ENCODE measurements at regions not wholly inside any gene's neighbourhood (a gene's known extent, or its start where the extent isn't known, plus 50 kb on each side); places are given as distances from the start of the nearest gene placed in this dataset.
"Not testable (repeated sequence)": the region's sequence is repeated elsewhere in the genome, so short reads cannot be mapped to it uniquely, and the experiment has no call there.

DNA sequence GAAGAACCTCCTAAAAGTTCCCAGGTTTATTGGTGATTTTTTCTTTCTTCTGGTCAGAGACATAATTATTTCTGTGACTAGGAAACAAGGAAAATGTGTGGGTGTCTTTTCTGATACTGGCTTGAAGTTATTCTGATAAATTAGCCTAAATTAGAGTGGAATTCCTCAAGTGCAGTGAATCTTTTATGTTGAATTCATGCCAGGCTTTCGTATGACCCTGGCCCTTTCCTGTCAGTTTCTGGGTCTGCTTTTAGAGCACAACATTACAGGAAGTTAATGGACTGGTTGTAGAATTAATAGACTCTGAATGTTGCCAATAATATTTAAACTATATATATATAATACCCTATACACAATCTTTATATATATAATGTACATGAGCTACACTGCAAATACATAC is 230.6 kb upstream of the KIAA1217 start:
- no peak for DNase-seq (ENCODE audit: extremely low read depth in 1 of 11, low read depth in 9 of 11, low spot score in 4 of 11)

DNA sequence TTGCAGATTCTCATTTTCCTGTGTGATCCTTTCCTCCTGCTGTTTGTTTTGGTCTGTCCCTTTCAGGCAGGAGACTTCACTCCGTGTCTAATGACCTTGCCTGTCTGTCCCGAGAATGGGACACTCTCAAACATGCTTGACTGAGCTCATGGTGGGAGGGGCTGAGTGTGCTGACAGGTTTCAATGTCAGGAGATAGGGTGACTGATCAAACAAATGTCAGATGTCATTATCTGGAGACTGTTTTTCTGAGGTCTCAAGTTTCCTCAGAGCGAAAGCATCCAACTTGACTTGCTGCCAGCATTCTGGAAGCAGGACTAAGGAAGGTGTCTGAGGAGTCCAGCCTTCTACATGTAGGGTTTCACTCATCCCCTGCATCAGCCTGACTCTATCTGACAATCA is 228.8 kb upstream of the KIAA1217 start:
- peak in 6 of 11 donors; percentile 41 to 77 (median 60) for DNase-seq (ENCODE audit: extremely low read depth in 1 of 11, low read depth in 9 of 11, low spot score in 4 of 11)

DNA sequence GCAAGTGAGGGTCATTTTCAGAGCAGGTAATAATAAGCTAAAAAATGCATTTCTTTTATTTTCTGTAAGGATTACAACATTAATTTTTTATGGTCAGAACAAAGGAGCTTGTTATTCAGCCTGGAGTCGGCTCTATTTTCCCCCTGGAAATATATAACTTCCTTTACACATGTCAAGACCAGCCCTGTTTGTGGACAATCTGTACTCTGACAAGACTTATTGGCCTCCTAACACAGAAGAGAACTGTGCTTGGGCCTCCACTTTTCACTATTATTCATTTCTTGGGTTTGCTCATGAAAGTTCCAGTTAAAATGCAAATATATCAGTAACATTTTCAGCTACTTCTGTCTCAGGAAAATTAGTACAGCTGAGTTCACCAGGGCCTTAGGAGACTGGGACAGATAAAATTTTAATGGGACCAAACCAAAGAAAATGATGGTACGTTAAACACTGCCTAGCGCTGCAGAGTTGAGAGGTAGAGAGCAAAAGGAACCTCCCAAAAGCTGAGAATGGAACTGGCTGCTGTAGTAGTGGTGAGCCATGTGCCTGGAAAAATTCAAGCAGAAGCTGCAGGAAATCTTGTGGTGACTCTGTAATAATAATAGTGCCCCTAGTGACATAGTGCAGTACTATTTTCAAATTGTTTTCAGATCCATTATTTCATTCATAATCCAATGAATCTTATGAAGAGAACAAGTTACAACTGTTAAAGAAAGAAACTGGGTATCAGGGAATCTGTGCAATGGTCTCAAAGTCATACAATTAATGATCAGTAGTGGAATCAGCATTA is 227.2 kb upstream of the KIAA1217 start:
- DNase-seq (ENCODE audit: extremely low read depth in 1 of 11, low read depth in 9 of 11, low spot score in 4 of 11): no peak

DNA sequence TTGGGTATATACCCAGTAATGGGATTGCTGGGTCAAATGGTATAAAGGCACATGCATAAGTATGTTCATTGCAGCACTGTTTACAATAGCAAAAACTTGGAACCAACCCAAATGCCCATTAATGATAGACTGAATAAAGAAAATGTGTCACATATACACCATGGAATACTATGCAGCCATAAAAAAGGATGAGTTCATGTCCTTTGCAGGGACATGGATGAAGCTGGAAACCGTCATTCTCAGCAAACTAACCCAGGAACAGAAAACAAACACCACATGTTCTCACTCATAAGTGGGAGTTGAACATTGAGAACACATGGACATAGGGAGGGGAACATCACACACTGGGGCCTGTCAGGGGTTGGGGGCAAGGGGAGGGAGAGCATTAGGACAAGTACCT is 224.5 kb upstream of the KIAA1217 start:
- not testable (repeated sequence) for DNase-seq (ENCODE audit: extremely low read depth in 1 of 11, low read depth in 9 of 11, low spot score in 4 of 11)

DNA sequence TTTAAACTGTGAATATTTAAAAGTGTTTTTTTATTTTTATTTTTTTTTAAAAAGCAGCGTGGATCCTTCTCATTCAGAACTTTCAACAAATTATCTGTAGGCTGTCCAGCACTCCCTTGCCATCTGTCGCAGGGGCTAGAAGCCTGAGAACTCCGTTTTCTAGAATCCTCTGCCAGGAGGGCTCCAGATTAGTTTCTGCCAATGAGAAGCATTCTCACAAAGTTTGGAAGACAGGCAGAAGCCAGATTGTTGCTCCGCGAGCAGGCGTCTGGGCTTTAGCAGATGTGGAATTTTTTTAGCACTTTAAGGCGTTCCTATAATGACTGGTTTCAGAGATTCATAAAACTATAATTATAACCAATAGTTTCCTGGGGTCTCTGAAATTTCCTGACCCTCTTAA is 220.9 kb upstream of the KIAA1217 start:
- DNase-seq (ENCODE audit: extremely low read depth in 1 of 11, low read depth in 9 of 11, low spot score in 4 of 11): no peak

DNA sequence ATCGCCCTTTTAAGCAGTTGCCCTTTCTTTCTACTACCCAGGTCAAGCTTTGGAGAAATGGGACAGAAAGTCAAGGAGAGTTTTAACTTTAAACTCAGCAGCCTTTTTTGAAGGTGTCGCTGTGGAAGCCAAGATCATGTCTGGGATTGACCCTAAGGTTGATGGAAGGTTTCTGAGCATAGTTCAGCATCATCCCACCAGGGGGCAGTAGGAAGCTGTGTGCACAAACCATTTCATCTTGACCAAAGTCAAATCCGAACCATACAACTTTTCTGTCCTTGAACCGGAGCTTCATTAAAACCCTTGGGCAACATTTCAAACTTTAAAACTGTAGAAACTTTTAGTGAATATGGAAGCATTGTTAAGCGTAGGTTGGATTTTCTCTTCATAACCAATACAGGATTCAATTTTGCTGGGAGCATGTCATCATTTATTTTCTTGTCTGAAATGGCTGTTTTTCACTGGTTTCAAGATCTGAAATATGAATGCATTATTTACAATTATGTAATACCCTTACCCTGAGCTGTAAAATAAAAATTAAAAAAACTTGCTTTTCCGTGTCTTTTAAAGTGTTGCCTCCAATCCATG is 214.4 kb upstream of the KIAA1217 start:
- DNase-seq (ENCODE audit: extremely low read depth in 1 of 11, low read depth in 9 of 11, low spot score in 4 of 11): peak in 4 of 11 donors; percentile 60 to 79 (median 72)

DNA sequence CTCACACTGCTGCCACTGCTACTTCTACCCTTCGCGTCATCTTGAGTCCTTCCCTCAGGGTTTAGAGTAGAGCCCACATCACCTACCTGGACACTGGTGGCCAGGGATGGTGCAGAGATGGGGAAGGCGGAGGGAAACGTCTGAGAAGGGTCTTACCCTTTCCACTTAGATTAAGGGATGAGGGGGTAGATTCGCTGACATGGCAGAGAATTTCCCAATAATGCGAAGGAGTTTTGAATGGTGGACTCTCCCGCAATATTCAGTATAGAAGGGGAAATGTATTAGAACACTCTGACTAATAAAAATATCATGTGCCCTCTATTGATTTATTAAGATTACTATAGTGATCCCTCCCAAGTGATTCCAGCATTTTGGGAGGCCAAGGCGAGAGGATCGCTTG is 209.5 kb upstream of the KIAA1217 start:
- no peak for DNase-seq (ENCODE audit: extremely low read depth in 1 of 11, low read depth in 9 of 11, low spot score in 4 of 11)

DNA sequence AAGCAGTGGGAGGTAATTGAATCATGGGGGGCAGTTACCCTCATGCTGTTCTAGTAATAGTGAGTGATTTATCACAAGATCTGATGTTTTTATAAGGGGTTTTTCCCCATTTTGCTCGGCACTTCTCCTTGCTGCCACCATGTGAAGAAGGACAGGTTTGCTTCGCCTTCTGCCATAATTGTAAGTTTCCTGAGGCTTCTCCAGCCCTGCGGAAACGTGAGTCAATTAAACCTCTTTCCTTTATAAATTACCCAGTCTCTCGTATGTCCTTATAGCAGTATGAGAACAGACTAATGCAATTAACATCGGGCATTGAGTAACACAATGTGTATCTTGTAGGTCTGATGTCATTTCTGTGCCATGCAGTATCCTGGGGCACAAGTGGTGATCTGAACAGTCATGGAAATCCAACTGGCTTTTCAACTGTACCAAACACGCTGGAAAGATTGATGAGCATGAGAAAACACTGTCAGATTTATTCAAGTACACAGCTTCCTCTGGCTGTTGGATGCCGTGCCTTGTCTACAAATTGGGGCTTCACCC is 208.6 kb upstream of the KIAA1217 start:
- no peak for DNase-seq (ENCODE audit: extremely low read depth in 1 of 11, low read depth in 9 of 11, low spot score in 4 of 11)

DNA sequence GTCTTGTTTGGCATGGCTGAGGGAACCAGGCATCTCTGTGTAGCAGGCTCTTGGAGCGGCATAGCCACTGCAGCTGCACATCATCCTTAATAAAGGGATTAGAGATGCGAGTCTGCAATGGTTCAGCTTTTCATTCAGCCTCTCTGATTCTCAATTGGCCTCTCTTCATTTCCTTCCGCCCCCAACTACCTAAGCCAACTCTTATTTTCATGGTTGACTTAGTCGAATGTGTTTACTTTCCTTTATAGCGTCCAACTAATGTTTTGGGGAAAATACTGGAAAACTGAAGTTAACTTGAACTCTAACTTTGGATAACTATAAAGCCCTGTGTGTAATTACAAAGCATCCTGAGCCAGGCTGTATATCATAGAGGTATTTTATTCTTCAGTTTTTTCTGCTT is 202.2 kb upstream of the KIAA1217 start:
- DNase-seq (ENCODE audit: extremely low read depth in 1 of 11, low read depth in 9 of 11, low spot score in 4 of 11): no peak

DNA sequence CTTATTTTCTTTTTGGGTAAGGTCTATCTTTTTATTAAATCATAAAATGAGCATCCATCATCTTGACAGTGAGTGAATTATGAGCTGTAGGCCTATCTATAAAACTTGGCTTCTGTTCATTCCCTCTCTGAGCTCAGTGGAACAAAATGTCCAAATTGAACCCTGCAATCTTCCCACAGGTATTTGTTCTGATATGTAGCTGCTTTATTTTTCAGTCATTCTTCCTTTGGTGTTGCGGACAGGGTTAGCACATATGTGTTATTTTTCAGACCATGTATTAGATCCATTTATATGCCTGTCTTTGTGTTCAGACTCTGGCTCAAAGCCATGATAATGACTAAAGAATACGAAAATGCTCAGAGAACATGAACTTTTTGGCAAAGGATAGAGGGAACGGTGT is 201.6 kb upstream of the KIAA1217 start:
- no peak for DNase-seq (ENCODE audit: extremely low read depth in 1 of 11, low read depth in 9 of 11, low spot score in 4 of 11)

DNA sequence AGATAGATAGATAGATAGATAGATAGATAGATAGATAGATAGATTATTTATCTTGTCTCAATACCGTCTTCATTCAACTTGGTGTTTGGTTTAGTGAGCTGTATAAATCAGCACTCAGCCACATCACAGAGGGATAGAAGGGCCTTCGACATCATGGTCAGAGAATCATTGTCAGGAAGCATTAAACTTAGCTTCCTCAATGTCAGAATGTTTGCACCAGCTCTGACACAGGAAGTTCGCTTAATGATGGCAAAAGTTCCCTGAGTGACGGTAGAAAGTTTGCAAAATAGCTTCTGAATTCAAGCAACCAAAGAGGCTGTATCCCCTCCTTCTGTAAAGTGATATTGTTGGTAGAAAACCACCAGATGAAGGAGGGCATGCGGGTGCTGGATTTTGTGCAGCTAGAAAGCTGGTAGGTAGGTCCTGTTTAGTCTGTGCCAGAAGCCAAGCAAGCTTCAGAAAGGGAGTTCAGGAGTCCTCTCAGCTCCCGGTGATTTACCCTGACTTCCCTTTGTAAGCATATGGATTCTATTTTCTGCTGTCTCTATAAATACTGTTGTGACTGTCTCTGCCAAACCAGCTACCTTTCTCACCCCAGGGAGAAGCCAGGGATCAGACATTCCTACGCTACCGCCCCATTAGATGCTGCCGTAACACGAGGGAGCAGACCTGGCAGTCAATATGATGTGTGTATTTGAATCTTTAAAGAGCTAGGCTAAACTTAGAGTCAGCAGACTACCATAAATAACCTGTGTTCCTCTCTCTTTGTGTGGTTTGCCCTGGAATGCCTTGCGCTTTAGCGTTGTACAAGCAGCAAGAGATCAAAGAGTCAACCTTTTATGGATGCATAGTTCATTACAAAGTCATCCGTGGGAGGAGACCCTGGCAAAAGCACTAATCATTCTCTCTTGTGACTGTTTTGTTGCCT is 200.5 kb upstream of the KIAA1217 start:
- DNase-seq (ENCODE audit: extremely low read depth in 1 of 11, low read depth in 9 of 11, low spot score in 4 of 11): peak in 9 of 11 donors; percentile 39 to 80 (median 58)

DNA sequence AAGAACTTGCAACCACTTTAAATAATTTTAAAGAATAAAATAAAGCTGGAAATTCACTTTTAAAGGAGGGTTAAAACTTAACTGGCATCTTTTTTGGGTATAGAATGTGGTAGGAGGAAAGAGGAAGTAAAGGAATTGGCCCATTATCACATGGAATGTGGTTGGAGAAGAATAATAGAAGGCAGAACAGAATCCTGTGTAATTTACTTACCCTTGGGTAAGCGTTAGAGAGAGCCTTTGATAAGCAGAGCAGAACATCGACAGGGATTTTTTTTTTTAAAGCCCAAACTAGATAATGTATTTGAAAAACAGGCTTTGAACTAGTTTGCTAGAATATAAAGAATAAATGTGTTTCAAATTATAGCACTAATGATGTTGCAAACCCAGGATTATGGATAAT is 199.8 kb upstream of the KIAA1217 start:
- DNase-seq (ENCODE audit: extremely low read depth in 1 of 11, low read depth in 9 of 11, low spot score in 4 of 11): no peak

DNA sequence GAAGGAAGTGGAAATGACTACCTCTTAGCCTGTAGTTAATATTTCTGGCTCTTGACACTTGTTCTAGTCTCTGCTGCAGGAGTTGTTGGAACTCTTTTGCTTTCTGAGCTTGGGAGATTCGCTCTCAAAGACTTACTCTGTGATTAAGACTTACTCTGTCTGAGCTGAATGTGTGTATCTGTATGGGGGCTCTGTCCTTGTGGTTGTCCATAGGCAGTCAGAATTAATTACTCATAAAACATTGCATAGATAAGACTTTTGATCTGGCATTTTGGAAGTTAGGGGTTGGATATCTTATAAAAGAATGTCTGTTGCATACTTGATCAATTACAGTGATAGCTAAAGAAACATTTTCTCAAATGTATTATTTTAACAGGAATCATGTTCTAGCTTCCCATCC is 199.2 kb upstream of the KIAA1217 start:
- no peak for DNase-seq (ENCODE audit: extremely low read depth in 1 of 11, low read depth in 9 of 11, low spot score in 4 of 11)

DNA sequence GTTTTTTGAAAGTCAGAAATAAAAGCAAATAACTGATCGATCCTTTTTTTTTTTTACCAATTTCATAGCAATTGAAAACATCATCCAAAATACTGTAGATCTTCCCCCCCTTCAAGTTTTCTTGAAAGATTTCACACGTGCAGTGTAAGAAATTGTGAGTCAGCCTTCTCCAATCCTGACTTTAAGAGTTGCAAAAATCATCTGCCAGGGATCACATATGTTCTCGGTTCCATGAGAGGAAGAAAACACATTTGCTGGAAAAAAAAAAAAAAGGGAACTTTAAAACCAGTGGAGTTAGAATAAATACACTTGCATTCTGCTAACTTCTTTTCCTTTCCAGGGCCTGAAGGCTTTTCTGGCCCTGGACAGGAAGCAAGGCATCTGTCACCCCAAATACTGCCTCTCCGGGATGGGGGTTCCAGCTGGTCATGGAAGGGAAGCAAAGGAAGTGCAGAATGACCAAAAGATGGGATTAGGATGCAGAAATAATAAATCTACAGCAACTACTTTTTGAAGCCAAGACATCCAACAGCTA is 198.4 kb upstream of the KIAA1217 start:
- no peak for DNase-seq (ENCODE audit: extremely low read depth in 1 of 11, low read depth in 9 of 11, low spot score in 4 of 11)

DNA sequence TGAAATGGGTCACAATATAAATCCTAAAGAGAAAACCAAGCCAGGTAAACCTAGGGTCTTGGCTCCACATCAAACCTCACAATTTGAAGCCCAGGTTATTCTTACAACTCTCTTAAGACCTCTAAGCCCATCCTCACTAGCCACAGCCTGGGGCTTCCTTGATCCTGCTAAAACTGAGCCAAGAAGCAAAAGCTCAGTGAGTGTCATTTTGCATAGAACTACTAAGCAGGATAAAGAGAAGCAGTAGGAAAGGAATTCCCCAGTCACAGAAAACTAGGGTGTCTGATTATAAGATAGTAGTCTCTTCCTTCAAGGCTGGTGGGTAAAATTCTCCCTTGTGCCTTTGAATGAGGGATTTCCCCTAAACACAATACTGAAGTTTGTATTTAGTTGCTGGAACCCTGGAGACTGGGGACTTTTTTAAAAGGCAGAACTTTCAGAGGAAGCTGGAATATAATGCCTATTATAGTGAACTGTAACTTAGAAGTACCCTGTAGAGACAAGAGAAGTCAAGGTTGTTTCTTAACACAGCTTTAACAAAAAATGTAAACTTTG is 196.6 kb upstream of the KIAA1217 start:
- no peak for DNase-seq (ENCODE audit: extremely low read depth in 1 of 11, low read depth in 9 of 11, low spot score in 4 of 11)

DNA sequence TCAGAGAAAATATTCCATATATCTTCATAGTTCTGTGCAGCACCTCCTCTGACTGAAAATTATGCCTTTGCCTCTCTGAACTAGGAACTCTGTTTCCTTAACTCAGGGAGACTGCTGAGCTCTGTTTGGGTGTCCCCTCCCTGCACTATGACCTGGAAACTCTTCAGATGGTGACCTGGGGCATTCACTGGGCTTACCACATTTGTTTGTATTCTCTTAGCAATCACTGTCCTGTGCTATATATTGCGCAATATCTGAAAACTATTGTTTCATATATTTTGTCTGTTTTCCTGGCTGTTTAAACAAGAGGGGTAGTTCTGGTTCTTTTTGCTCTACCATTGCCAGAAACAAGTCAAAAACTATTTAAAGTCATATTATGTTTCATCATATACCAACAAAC is 181.8 kb upstream of the KIAA1217 start:
- DNase-seq (ENCODE audit: extremely low read depth in 1 of 11, low read depth in 9 of 11, low spot score in 4 of 11): no peak

DNA sequence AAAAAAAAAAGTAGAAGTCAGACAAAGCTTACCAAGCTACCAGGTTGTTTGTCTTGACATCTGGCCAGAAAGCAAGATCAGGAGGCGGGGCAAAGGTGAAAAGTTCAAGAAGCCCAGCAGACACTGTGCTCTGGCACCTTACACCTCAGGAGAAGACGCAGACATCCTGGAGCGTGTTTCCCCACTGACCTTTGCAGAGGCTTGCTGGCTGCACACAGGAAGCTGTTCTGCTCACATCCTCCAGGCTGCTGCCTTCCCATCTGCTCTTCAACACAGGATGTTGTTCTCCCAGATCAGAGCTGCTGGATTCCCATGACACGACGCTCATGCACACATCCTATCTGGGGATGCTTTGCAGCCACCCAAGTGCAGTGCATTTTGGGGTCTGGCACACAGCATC is 174.4 kb upstream of the KIAA1217 start:
- no peak for DNase-seq (ENCODE audit: extremely low read depth in 1 of 11, low read depth in 9 of 11, low spot score in 4 of 11)

DNA sequence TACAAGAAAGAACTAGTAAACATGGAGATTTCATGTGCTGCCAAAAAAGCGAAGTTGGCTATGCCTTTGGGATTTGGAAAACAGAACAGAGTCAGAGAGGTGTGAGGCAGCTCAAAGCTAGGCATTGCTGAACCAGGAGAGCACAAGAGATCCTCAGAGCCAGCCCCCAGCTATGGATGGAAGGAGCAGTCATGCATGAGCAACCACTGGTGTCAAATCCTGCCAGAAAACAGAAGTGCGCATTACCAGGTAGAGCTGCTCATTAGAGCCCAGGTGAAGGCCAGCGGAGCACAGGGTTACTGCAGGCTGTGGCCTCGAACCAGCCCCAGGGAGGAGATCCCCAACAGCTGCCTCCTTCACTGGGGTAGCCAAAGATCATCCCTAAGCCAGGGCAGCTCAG is 173.2 kb upstream of the KIAA1217 start:
- no peak for DNase-seq (ENCODE audit: extremely low read depth in 1 of 11, low read depth in 9 of 11, low spot score in 4 of 11)

DNA sequence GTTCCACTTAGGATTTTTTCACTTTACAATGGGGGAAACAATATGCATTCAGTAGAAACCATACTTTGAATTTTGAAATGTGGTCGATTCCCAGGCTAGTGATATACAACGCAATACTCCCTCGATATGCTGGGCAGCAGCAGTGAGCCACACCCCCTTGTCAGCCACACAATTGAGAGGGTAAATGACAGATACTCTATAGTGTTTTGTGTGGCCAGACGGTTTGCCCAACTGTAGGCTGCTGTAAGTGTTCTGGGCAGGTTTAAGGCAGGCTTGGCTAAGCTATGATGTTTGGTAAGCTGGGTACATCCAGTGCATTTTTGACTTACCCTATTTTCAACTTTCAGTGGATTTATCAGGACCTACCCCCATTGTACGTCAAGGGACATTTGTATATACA is 169.6 kb upstream of the KIAA1217 start:
- no peak for DNase-seq (ENCODE audit: extremely low read depth in 1 of 11, low read depth in 9 of 11, low spot score in 4 of 11)
